ENCODE measurements at regions not wholly inside any gene's neighbourhood (a gene's known extent, or its start where the extent isn't known, plus 50 kb on each side); places are given as distances from the start of the nearest gene placed in this dataset.

DNA sequence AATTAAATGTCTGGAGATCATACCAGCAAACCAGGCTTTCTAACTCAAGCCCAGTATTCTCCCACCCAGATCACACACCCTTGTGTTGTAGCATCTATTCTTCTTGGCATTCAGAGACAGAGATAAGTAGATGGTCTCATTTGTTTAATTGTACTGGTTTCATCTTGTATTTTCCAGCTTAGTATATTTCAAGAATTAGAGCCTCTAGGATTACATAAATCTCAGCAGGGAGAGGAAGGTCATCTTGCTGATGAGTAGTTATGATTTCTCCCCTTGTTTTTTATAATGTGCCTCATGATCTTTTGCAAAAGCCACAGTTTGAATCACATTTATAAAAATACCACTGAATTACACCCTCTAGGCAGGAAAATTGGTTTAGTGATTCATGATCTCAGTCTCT lies 106.6 kb upstream of the NRSN1 start:
- Histone ChIP-seq H3K4me1 (ENCODE audit: control insufficient read depth, insufficient read depth, low read length) (no peaks in the 10 kb centered on the region), H3K9me3 (ENCODE audit: control insufficient read depth, insufficient read depth, low read depth, low read length) (no peaks in the 10 kb centered on the region), H3K9ac (ENCODE audit: low read length) (no peak overlapping the region), H3K4me3 (ENCODE audit: low read depth, low read length) (no peak overlapping the region), H3K36me3 (ENCODE audit: control insufficient read depth, insufficient read depth, low read length) (no peaks in the 10 kb centered on the region), H3K27me3 (ENCODE audit: control insufficient read depth, insufficient read depth, low read length) (no peaks in the 10 kb centered on the region), H3K27ac (ENCODE audit: low read depth, low read length) (no peak overlapping the region)

DNA sequence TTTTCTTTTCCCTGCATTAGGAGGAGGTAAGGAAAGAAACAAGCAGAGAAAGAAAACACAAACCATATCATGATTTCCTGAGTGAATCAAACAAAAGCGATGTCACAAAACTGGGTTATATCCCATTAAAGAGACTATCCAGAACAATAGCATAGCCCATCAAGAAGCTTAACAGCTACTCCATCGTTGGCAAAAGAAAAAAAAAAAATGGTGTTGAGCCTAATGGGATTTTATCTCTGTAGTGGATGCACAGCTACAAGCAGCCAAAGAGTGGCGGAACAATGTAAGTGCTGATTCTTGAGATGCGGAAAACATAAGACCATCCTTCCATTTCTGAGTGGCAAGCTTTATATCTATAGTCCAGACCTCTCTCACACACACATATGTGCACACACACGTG lies 106.2 kb upstream of the NRSN1 start:
- Histone ChIP-seq H3K4me3 (ENCODE audit: low read depth, low read length) (no peak overlapping the region), H3K9ac (ENCODE audit: low read length) (no peak overlapping the region), H3K27ac (ENCODE audit: low read depth, low read length) (no peak overlapping the region), H3K27me3 (ENCODE audit: control insufficient read depth, insufficient read depth, low read length) (no peaks in the 10 kb centered on the region), H3K4me1 (ENCODE audit: control insufficient read depth, insufficient read depth, low read length) (no peaks in the 10 kb centered on the region), H3K36me3 (ENCODE audit: control insufficient read depth, insufficient read depth, low read length) (no peaks in the 10 kb centered on the region), H3K9me3 (ENCODE audit: control insufficient read depth, insufficient read depth, low read depth, low read length) (no peaks in the 10 kb centered on the region)

DNA sequence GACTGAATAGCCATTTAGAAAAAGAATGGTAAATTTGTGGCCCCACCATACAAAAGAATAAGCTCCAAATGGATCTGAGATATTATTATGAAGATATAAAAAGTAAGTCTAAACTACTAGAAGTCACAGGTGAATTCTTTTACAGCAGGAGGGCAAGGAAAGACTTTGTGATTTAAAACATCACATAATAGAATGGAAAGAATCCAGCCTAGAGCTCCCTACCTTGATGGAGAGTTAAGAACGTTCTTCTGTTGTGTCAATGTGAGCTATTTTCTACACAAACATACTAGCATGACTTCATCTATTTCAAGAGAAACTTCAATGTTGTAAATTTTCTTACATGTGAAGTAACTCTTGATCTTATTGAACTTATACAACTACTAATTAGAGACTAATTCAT lies 100.0 kb upstream of the NRSN1 start:
- Histone ChIP-seq H3K9ac (ENCODE audit: low read length) (no peak overlapping the region), H3K4me3 (ENCODE audit: low read depth, low read length) (no peak overlapping the region), H3K27me3 (ENCODE audit: control insufficient read depth, insufficient read depth, low read length) (no peaks in the 10 kb centered on the region), H3K36me3 (ENCODE audit: control insufficient read depth, insufficient read depth, low read length) (no peaks in the 10 kb centered on the region), H3K9me3 (ENCODE audit: control insufficient read depth, insufficient read depth, low read depth, low read length) (no peaks in the 10 kb centered on the region), H3K4me1 (ENCODE audit: control insufficient read depth, insufficient read depth, low read length) (peaks cover 6% of the 10 kb centered on the region; the same call in 1 of the 2 replicates), H3K27ac (ENCODE audit: low read depth, low read length) (no peak overlapping the region)

DNA sequence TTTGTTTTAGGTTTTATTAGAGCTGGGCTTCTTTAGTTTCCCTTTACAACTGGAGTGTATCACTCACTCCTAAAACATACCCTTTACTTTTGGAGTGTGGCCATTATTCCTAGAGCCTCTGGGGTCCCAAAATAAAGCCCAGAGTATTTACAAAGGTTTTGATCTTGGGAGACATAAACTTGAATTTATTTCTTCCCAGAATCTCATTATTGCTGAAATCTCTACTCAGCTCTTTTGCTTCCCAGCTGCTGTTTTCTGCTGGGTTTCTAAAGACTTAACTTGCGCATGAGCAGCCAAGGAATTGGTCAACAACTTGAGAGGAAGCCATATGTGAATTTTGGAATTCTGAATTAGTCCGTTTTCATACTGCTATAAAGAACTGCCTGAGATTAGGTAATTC lies 94.5 kb upstream of the NRSN1 start:
- H3K4me3 ChIP-seq (ENCODE audit: low read depth, low read length), result no peak overlapping the region
- no peaks in the 10 kb centered on the region for H3K36me3 ChIP-seq (ENCODE audit: control insufficient read depth, insufficient read depth, low read length)
- H3K4me1 ChIP-seq (ENCODE audit: control insufficient read depth, insufficient read depth, low read length), result no peaks in the 10 kb centered on the region
- H3K9me3 ChIP-seq (ENCODE audit: control insufficient read depth, insufficient read depth, low read depth, low read length), result no peaks in the 10 kb centered on the region
- H3K27ac ChIP-seq (ENCODE audit: low read depth, low read length), result no peak overlapping the region
- H3K27me3 ChIP-seq (ENCODE audit: control insufficient read depth, insufficient read depth, low read length), result no peaks in the 10 kb centered on the region
- H3K9ac ChIP-seq (ENCODE audit: low read length), result no peak overlapping the region

DNA sequence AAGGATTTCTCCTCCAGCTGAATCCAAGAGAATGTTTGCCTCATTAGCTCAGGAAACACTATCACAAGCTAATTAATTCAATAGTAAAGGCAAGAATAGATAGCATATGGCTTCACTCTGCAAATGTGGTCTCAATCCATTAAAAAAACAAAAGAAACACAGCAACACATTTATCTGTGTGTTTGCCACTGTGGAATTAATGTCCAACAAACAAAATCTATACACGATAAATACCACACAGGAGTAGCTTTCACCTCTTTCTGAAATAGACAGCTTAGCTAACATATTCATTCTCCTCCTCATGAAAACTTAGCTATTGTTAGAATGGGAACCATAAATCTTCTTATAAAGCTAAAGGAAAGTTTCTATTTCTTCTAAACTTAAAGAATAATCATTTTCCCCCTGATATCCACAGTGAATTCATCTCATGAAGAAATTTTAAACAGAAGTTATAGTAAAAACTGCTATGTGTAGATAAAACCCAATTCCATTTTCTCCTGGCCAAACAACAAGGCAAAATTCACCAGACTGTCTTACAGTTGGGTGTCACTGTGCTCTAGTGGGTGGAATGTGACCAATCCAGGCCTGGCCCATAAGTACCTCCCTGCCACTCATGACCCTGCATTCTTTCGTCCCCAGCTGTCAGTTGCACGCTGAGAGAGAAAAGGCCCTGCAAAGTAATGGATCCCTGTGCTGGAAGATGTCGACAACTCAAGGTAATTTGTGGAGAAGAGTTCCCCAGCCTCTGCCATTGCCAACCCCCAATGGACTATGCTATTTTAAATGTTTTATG lies 92.9 kb upstream of the NRSN1 start:
- Histone ChIP-seq H3K9ac (ENCODE audit: low read length) (no peak overlapping the region), H3K4me1 (ENCODE audit: control insufficient read depth, insufficient read depth, low read length) (no peaks in the 10 kb centered on the region), H3K27me3 (ENCODE audit: control insufficient read depth, insufficient read depth, low read length) (no peaks in the 10 kb centered on the region), H3K4me3 (ENCODE audit: low read depth, low read length) (no peak overlapping the region), H3K27ac (ENCODE audit: low read depth, low read length) (no peak overlapping the region), H3K9me3 (ENCODE audit: control insufficient read depth, insufficient read depth, low read depth, low read length) (no peaks in the 10 kb centered on the region), H3K36me3 (ENCODE audit: control insufficient read depth, insufficient read depth, low read length) (no peaks in the 10 kb centered on the region)

DNA sequence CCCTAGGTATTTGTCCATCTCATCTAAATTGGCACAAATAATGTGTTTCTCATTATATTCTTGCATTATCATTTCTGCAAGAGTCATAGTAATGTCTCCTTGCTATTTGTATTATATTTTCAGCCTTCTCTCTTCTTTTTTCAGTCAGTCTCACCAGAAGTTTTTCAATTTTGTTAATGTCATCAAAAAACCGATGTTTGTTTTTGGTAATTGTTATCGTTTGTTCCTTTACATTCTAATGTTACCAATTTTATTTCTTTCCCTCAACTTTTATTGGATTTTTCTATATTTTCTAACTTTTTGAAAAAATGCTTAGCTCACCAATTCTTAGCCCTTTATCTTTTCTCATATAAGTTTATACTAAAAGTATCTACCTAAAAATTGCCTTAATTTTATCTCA lies 82.2 kb upstream of the NRSN1 start:
- H3K27me3 ChIP-seq (ENCODE audit: control insufficient read depth, insufficient read depth, low read length), result no peaks in the 10 kb centered on the region; the same call in 1 of the 2 replicates
- H3K4me1 ChIP-seq (ENCODE audit: control insufficient read depth, insufficient read depth, low read length), result no peaks in the 10 kb centered on the region
- H3K9ac ChIP-seq (ENCODE audit: low read length), result no peak overlapping the region
- H3K9me3 ChIP-seq (ENCODE audit: control insufficient read depth, insufficient read depth, low read depth, low read length), result no peaks in the 10 kb centered on the region
- H3K36me3 ChIP-seq (ENCODE audit: control insufficient read depth, insufficient read depth, low read length), result no peaks in the 10 kb centered on the region
- H3K4me3 ChIP-seq (ENCODE audit: low read depth, low read length), result no peak overlapping the region
- no peak overlapping the region for H3K27ac ChIP-seq (ENCODE audit: low read depth, low read length)

DNA sequence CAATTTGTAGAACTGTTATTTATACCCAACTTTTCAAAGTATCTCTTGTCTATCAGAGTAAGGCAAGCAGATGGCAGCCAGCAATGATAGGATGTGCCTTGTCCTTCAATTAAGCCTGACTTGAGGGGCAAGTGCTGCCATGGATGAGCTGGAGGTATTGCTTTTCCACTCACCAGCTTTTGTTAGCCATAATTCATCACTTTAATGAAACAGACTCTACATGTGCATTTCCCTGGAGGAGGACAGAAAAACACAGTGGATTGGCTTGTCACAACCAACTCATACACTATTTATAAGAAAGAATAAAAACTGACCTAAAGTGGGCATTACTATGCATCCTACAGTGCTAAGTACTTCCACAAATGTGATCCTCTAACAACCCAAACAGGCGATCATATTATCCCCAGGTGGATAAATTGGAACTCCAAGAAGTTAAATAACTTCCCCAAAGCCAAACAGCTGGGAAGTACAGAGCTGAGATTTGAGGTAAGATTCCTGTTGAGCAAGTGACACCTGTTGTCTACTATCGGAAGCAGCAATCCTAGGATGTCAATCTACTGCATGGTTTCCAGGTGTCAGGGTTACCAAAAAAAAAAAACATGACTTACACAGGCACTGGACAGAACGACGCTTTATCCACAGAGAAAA lies 73.9 kb upstream of the NRSN1 start:
- H3K27ac ChIP-seq (ENCODE audit: low read depth, low read length), result no peak overlapping the region
- no peaks in the 10 kb centered on the region; the same call in 1 of the 2 replicates for H3K27me3 ChIP-seq (ENCODE audit: control insufficient read depth, insufficient read depth, low read length)
- H3K4me3 ChIP-seq (ENCODE audit: low read depth, low read length), result no peak overlapping the region
- H3K4me1 ChIP-seq (ENCODE audit: control insufficient read depth, insufficient read depth, low read length), result no peaks in the 10 kb centered on the region
- no peak overlapping the region for H3K9ac ChIP-seq (ENCODE audit: low read length)
- H3K9me3 ChIP-seq (ENCODE audit: control insufficient read depth, insufficient read depth, low read depth, low read length), result no peaks in the 10 kb centered on the region
- no peaks in the 10 kb centered on the region for H3K36me3 ChIP-seq (ENCODE audit: control insufficient read depth, insufficient read depth, low read length)

DNA sequence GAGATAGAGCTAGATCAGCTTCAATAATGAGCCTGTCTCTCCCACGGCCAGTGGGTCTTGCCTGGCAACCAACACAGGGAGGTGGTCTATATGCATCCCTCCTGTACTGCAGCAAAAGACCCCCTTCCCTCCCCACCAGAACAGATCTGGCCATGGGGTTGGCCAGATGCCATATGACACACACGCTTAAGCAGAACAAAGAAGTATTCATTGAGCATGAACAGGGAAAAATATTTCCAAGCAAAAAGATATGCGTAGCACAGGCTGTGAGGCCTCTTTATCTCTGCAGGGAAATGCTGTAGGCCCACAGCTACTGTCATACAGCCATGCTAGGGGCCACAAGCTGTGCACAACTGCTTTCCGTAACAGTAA lies 73.4 kb upstream of the NRSN1 start:
- H3K9me3 ChIP-seq (ENCODE audit: control insufficient read depth, insufficient read depth, low read depth, low read length), result no peaks in the 10 kb centered on the region
- H3K9ac ChIP-seq (ENCODE audit: low read length), result no peak overlapping the region
- H3K27me3 ChIP-seq (ENCODE audit: control insufficient read depth, insufficient read depth, low read length), result no peaks in the 10 kb centered on the region; the same call in 1 of the 2 replicates
- no peak overlapping the region for H3K4me3 ChIP-seq (ENCODE audit: low read depth, low read length)
- H3K4me1 ChIP-seq (ENCODE audit: control insufficient read depth, insufficient read depth, low read length), result no peaks in the 10 kb centered on the region
- no peak overlapping the region for H3K27ac ChIP-seq (ENCODE audit: low read depth, low read length)
- no peaks in the 10 kb centered on the region for H3K36me3 ChIP-seq (ENCODE audit: control insufficient read depth, insufficient read depth, low read length)

DNA sequence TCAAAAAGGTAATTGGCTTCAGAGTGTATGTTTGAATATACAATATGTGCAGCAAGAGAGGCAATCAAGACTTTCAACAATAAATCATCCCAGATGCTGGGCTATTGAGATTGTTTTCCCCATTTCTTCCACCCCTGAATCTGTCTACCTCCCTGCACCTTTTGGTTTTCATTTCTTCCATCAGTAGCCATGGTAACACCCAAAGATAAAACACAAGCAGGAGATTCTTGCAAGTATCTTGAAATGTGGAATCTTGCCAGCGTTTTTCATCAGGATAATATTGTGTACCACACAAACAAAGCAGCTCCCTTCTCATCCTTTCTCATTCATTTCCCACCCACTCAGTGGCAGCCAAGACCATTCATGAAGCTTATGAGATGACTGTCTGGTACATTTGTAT lies 73.0 kb upstream of the NRSN1 start:
- Histone ChIP-seq H3K4me3 (ENCODE audit: low read depth, low read length) (no peak overlapping the region), H3K9ac (ENCODE audit: low read length) (no peak overlapping the region), H3K27me3 (ENCODE audit: control insufficient read depth, insufficient read depth, low read length) (no peaks in the 10 kb centered on the region; the same call in 1 of the 2 replicates), H3K27ac (ENCODE audit: low read depth, low read length) (no peak overlapping the region), H3K36me3 (ENCODE audit: control insufficient read depth, insufficient read depth, low read length) (no peaks in the 10 kb centered on the region), H3K9me3 (ENCODE audit: control insufficient read depth, insufficient read depth, low read depth, low read length) (no peaks in the 10 kb centered on the region), H3K4me1 (ENCODE audit: control insufficient read depth, insufficient read depth, low read length) (no peaks in the 10 kb centered on the region)

DNA sequence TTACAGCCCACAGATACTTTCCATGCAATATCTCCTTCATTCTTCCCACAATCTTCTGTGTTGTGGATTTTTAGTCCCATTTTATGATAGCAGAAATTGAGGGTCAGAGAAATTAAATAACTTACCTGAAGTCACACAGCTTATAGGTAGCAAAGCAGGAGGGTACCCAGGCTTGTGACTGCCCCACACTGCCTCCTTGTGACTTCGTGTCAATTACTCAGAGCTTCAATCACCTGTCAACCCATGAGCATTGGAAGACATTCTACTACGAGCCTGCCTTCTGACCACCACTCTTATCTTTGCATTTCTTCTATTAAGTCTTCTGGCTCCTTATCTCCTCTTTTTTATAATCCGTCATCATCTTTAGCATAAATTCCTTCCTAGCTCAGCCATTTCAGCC lies 71.6 kb upstream of the NRSN1 start:
- no peaks in the 10 kb centered on the region for H3K36me3 ChIP-seq (ENCODE audit: control insufficient read depth, insufficient read depth, low read length)
- H3K4me3 ChIP-seq (ENCODE audit: low read depth, low read length), result no peak overlapping the region

DNA sequence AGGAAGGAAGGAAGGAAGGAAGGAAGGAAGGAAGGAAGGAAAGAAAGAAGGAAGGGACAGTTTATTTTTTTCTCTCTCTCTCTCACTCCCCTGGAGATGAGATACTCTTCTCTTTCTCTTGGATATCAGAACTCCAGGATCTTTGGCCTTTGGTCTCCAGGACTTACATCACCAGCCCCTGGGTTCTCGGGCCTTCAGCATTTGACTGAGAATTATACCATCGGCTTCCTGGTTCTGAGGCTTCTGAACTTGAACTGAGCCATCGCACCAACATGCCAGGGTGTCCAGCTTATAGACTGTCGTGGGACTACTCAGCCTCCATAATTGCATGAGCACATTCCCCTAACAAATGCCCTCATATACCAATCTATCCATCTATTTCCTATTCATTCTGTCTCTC lies 69.4 kb upstream of the NRSN1 start:
- Histone ChIP-seq H3K36me3 (ENCODE audit: control insufficient read depth, insufficient read depth, low read length) (no peaks in the 10 kb centered on the region), H3K4me3 (ENCODE audit: low read depth, low read length) (no peak overlapping the region), H3K9ac (ENCODE audit: low read length) (no peak overlapping the region), H3K27me3 (ENCODE audit: control insufficient read depth, insufficient read depth, low read length) (no peaks in the 10 kb centered on the region), H3K4me1 (ENCODE audit: control insufficient read depth, insufficient read depth, low read length) (no peaks in the 10 kb centered on the region), H3K27ac (ENCODE audit: low read depth, low read length) (no peak overlapping the region), H3K9me3 (ENCODE audit: control insufficient read depth, insufficient read depth, low read depth, low read length) (no peaks in the 10 kb centered on the region)

More for the DNA sequence above, 71.6 kb upstream of the NRSN1 start:
- Histone ChIP-seq H3K27ac (ENCODE audit: low read depth, low read length) (no peak overlapping the region), H3K9ac (ENCODE audit: low read length) (no peak overlapping the region), H3K9me3 (ENCODE audit: control insufficient read depth, insufficient read depth, low read depth, low read length) (no peaks in the 10 kb centered on the region), H3K27me3 (ENCODE audit: control insufficient read depth, insufficient read depth, low read length) (no peaks in the 10 kb centered on the region), H3K4me1 (ENCODE audit: control insufficient read depth, insufficient read depth, low read length) (no peaks in the 10 kb centered on the region)

Measured in HUES6 (cell line).